ENCODE measurements at regions not wholly inside any gene's neighbourhood (a gene's known extent, or its start where the extent isn't known, plus 50 kb on each side); places are given as distances from the start of the nearest gene placed in this dataset.

DNA sequence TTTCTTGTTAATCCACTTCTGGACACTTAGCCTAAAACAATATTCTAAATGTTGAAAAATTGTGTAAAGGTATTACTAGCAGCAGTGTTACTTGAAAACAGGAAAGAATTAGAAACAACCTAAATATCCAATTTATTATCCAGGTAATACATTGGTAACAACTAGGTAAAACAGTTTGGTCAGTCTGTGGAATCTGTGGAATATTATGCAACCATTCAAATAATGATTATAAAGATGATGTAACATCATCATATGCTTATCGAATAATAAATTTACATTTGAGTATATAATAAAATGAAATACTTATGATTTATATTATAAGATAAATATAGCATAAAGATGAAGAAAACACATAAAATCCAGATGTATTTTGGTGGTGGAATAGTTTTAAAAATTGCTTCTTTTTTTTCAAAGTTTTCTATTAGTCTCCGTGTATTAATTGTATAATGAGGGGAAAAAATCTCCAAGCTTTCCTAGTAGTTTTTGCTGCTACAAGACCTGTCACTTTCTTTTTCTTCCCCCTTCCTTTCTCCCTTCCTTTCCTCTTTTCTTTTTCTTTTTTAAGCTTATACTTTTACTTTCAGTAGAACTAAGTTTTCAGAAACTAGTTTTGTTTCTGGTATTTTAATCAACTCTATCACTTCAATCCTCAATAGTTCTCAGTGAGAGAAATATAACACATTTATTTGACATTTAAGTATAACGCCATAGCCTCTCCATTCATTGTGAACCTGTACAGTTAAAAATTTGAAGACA lies 197.8 kb upstream of the HMCN1 start:
- DNase-seq (ENCODE audit: low spot score), result no peak
- in situ Hi-C loops (cut with MboI; ENCODE audit: low sequenced_read_pairs, unreplicated experiment), result no loop called here
- TF ChIP-seq, protein P1, sequence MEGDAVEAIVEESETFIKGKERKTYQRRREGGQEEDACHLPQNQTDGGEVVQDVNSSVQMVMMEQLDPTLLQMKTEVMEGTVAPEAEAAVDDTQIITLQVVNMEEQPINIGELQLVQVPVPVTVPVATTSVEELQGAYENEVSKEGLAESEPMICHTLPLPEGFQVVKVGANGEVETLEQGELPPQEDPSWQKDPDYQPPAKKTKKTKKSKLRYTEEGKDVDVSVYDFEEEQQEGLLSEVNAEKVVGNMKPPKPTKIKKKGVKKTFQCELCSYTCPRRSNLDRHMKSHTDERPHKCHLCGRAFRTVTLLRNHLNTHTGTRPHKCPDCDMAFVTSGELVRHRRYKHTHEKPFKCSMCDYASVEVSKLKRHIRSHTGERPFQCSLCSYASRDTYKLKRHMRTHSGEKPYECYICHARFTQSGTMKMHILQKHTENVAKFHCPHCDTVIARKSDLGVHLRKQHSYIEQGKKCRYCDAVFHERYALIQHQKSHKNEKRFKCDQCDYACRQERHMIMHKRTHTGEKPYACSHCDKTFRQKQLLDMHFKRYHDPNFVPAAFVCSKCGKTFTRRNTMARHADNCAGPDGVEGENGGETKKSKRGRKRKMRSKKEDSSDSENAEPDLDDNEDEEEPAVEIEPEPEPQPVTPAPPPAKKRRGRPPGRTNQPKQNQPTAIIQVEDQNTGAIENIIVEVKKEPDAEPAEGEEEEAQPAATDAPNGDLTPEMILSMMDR (IDR thresholded peaks at IDR 0.05; ENCODE audit: borderline replicate concordance, control extremely low read depth, extremely low read depth, insufficient read depth, missing control alignments), result no peak

DNA sequence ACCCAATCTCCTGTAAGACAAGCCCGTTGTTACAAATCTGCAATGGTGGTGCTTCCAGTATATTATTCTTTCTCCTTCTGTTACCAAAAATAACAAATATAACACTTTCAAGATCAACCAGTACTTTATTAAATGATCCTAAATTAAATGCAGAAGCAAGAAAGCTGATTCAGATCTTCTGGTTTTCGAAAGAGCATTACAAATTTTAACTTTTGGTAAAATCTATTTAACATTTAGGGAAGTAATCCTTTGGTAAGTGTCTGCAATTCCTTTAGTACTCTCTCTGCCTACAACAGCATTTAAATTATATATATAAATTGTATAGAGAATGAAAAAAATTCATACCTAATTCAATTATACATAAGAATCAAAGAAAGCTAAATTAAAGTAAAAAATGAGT lies 198.6 kb upstream of the HMCN1 start:
- TF ChIP-seq, protein P1 (IDR thresholded peaks at IDR 0.05; ENCODE audit: borderline replicate concordance, control extremely low read depth, extremely low read depth, insufficient read depth, missing control alignments), result no peak
- in situ Hi-C loops (cut with MboI; ENCODE audit: low sequenced_read_pairs, unreplicated experiment), result no loop called here
- no peak for DNase-seq (ENCODE audit: low spot score)

DNA sequence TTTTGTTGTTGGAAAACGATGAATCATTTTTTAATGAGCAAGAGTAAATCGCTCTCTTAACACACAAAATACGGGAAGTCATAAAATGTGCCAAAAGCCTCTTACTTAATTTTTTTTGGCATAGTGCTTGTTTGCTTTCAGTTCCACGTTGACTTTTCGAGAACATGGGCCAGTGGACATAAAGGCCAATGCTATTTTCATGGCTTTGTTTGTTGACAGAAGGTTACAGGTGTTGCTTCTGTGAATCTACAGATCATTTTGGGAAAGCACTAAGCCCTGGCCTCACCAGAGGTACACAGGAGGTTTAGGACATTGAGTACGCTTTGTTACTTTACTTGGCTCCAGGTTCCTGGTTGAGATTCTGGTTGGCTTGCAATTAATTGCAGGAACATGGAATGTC lies 199.4 kb upstream of the HMCN1 start:
- TF ChIP-seq, protein P1 (IDR thresholded peaks at IDR 0.05; ENCODE audit: borderline replicate concordance, control extremely low read depth, extremely low read depth, insufficient read depth, missing control alignments), result no peak
- in situ Hi-C loops (cut with MboI; ENCODE audit: low sequenced_read_pairs, unreplicated experiment), result no loop called here
- no peak for DNase-seq (ENCODE audit: low spot score)

DNA sequence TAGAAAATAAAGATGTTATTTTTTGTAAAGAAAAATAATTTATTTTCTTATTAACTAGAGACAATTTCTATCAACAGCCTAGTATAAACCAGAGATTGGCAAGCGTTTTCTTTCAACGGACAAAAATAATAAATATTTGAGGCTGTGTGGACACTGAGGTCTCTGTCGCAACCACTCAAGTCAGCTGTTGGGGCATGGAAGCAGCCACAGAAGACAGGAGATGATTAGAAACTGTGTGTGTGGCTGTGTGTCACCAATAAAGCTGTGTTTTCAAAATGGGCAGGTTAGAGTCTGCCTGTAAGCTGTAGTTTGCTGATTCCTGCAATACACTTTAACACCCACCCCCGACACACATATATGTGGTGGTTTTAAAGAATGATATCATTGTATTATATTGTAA lies 200.6 kb upstream of the HMCN1 start:
- DNase-seq (ENCODE audit: low spot score), result no peak
- in situ Hi-C loops (cut with MboI; ENCODE audit: low sequenced_read_pairs, unreplicated experiment), result no loop called here
- TF ChIP-seq, protein P1 (IDR thresholded peaks at IDR 0.05; ENCODE audit: borderline replicate concordance, control extremely low read depth, extremely low read depth, insufficient read depth, missing control alignments), result no peak

DNA sequence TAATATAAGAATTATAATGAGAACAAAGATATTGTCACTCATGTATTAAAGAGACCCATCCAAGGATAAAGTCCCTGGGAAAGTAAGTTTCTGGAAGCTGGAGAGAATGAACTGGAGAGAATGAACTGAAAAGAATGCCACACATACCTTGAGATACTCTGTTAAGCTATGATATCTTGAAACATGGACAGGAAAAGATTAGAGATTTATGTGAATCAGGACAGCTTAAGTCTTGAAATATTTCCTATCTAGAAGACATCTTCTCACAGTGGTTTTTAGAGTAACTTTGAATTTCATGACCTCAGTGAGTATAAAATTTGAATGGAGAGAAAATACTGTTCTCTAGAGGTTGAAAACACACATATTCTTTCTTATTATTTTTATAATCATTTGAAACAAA lies 201.3 kb upstream of the HMCN1 start:
- DNase-seq (ENCODE audit: low spot score), result no peak
- in situ Hi-C loops (cut with MboI; ENCODE audit: low sequenced_read_pairs, unreplicated experiment), result no loop called here

DNA sequence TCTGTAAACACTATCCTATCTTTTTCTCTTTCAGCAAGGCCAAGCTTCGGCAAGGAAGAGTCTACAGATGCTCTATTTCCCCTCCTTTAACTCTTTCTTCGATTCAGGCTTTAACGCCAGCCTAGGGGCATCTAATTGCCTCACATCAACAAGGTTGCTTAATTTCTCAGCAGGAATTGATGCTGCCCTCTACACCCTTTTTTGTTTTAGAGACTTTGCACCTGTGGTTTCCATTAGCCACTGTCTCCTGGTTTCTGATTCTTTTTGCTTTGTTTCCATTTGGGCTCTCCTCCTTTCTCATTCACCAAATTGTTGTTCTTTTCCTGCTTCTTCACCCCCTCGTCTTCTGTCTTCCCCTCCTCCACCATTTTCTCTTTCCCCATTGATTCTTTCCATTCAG lies 202.4 kb upstream of the HMCN1 start:
- DNase-seq (ENCODE audit: low spot score), result no peak
- TF ChIP-seq, protein P1 (IDR thresholded peaks at IDR 0.05; ENCODE audit: borderline replicate concordance, control extremely low read depth, extremely low read depth, insufficient read depth, missing control alignments), result no peak
- in situ Hi-C loops (cut with MboI; ENCODE audit: low sequenced_read_pairs, unreplicated experiment), result no loop called here

More for the DNA sequence above, 201.3 kb upstream of the HMCN1 start:
- TF ChIP-seq, protein P1 (IDR thresholded peaks at IDR 0.05; ENCODE audit: borderline replicate concordance, control extremely low read depth, extremely low read depth, insufficient read depth, missing control alignments), result no peak
